OCI-M1 (cell line): ENCODE measurements at regions not wholly inside any gene's neighbourhood (a gene's known extent, or its start where the extent isn't known, plus 50 kb on each side); places are given as distances from the start of the nearest gene placed in this dataset.

ENCODE experiments used
- DNase-seq: peaks from one replicate; lab custom pipeline; 2025; lab: John Stamatoyannopoulos, UW

DNA sequence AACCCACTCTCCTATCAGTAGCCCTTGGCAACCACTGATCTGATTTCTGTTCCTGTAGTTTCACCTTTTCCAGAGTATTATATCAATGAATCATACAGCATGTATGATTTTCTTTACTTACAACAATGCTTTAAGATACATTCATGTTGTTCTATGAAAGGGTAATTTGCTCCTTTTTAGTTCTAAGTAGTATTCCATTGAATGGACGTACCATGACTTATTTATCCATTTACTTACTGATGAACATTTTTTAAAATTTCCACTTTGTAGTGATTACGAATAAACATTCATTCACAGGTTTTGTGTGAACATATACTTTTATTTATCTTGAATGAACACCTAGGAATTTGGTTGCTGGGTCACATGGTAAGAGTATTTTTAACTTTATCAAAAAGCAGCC, 620.8 kb downstream of the HTR1A start:
- DNase-seq = no peak

DNA sequence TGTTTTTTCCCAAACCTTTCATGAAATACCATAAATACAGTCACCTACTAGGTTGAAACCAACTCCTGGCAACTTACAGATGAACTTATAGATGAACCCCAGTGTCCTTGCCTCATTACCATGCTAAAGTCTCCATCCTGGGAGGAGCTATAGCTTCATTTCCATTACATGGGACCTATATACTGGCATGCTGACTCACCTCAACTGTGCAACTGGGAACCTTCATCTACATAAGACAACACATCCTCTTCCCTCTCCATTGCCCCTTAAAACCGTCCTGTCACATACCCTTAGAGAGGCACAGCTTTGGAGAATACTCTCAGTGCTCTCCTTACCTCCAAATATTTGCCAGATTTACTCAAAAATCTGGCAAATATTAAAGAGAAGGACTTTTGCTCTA, 638.3 kb downstream of the HTR1A start:
- DNase-seq = no peak

GRCh38 chr5:63314551-63314950, 647.7 kb downstream of the HTR1A start:
- DNase-seq = no peak

DNA sequence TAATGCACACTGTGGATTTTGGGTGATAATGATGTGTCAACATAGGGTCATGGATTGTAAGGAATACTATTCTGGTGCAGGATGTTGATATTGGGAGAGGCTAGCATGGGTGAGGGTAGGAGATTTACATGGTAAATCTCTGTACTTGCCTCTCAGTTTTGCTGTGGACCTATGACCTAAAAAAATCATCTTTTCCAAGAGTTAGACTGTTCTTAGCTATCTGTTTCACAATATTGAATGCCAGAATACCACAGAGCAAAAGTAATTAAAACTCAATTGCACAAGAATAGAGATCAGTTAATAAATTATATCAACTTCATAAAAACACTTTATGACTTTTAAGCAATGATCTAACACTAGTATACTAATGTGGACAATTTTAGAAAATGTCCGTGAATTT, 651.6 kb downstream of the HTR1A start:
- DNase-seq = no peak

- no peak for DNase-seq
Measured at GRCh38 chr5:63306909-63307308, 655.3 kb downstream of the HTR1A start.

DNA sequence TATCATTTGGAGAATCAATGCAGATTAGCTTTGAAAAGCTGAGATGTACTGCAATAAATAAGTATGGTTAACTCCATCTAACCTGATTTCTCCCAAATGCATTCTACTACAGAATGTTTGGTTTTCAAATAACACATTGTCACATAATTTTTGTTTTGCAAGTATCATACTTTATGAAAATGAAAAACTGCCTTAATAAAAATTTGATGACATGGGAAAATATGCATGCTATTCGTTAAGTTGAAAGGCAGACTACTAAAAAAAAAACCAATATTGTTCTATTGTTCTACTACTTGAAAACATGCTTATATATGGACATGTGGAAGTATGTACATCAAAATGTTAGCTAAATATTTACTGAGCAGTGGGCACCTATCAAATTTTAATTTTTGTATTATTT, 668.9 kb downstream of the HTR1A start:
- no peak for DNase-seq

DNA sequence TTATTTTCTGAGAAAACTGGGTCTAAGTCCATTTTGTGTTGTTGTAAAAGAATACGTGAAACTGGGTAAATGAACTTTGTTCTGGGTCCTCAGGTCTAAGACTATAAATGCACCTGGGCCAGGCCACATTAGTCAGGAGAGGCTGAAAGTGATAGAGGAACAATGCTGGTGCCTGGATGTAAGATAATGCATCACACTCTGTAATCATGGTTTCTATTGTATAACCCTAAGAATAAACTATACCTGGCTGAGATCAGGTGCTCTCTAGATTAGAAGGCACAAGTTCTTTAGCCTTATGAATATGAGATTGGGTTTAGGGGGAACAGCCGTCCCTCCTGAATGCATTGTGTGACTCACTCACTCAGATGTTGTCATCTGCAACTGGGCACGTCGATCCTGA, 675.5 kb downstream of the HTR1A start:
- DNase-seq = no peak

DNA sequence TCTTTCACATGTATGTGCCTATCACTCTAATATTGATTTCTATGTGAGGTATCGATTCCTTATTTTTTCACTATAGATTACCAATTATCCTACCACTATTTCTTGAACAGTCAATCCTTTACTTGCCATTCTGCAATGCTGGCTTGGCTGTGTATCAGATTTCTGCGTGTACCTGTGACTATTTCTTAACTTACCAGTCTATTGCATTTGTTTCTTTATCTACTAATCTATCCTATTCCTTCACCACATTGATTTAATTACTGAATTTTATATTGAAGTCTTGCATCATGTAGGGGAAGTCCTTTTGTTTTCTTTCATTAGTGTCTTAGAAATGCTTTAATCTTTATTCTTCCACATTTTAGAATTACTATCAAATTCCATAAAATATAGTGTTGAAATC, 684.8 kb downstream of the LRRC70 start:
- no peak for DNase-seq

DNA sequence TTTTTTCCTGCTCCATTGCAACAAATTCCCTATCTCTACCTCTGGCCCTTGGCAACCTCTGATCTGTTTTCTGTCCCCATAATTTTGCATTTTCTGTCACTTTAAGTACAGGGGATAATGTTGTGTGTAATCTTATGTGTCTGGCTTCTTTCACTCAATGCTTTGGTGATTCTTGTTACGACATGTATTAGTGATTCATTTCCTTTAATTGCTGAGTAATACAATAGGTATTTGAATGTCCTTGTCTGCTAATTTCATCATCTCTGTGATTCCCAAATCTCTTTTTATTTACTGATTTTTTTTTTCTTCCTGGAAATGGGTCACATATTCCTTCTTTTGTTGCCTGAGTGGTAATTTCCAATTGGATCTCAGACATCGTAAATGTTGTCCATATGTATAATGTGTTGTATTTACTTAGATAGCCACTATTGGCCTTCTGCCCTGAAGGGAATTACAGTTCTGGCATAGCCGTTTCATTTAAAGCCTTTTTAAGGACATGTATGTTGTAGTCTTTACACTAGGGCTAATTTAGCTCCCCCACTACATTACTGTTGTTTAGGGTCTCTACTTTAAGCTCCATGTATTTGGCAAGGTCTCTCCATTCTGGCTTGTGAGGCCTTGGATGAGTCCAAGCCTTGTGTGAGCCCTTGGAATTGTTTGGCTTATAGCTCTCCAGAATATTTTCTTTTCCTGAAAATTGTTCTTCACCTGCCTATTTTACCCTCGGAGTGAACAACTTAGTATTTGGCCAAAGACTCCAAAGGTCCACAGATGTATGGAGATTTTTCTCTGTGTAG, 683.8 kb downstream of the LRRC70 start:
- no peak for DNase-seq

DNA sequence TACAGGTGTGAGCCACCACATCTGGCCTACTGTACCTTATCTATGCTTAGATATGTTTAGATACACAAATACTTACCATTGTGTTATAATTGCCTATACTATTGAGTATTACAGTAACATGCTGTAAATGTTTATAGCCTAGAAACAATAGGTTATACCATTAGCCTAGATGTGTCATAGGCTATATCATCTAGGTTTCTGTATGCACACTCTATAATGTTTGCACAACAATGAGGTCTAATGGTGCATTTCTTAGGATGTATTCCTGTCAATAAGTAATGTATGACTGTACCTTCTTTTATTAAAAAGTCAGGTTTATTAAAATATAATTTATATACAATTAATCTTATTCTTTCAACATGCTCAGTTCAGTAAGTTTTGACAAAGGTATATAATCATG, 683.1 kb downstream of the LRRC70 start:
- no peak for DNase-seq

- DNase-seq = no peak
Measured at GRCh38 chr5:63255594-63255993, 677.0 kb downstream of the LRRC70 start.

GRCh38 chr5:63250939-63251338, 672.3 kb downstream of the LRRC70 start:
- no peak for DNase-seq

GRCh38 chr5:63249960-63250359, 671.3 kb downstream of the LRRC70 start:
- DNase-seq = no peak

DNA sequence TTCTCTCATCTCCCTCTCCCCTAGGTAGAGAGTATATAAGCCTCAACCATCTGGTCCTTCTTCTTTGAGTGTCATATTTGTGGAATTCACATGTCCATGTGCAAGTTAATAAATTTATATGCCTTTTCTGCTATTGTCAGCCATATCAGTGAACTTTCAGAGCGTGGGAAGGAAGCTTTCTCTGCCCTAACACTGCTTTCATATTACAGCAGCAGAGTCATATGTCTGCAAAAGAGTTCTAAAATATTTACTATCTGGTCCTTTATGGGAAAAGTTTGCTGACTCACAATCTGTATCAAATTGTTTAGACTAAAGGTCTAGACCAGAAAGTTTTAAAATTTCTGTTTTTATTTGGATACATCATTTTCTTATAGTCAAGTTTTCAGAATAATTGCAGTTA, 669.0 kb downstream of the LRRC70 start:
- DNase-seq = no peak

- no peak for DNase-seq
Measured at GRCh38 chr5:63245271-63245670, 666.7 kb downstream of the LRRC70 start.

GRCh38 chr5:63240063-63240755, 661.6 kb downstream of the LRRC70 start:
- DNase-seq = no peak

GRCh38 chr5:63233911-63234310, 655.3 kb downstream of the LRRC70 start:
- no peak for DNase-seq

DNA sequence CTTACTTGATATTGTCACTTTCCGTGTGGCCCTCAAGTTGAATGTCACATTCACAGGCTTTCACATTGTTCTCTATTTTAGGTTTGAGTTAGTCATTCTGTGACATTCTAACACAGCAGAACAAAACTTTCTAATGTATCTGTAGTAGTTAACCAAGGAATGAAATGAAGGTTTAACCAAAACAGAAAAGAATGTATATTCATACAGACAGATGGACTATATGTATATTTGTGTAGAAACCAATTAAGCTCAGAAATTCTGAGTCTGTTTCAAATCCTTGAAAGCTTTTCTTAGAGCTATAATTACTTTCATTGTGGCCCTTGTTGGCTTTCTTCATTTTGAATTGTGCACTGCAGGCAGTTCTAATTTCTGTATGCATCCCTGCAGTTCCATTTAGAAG, 654.7 kb downstream of the LRRC70 start:
- DNase-seq = no peak

- no peak for DNase-seq
Measured at GRCh38 chr5:63230754-63231153, 652.1 kb downstream of the LRRC70 start.

DNA sequence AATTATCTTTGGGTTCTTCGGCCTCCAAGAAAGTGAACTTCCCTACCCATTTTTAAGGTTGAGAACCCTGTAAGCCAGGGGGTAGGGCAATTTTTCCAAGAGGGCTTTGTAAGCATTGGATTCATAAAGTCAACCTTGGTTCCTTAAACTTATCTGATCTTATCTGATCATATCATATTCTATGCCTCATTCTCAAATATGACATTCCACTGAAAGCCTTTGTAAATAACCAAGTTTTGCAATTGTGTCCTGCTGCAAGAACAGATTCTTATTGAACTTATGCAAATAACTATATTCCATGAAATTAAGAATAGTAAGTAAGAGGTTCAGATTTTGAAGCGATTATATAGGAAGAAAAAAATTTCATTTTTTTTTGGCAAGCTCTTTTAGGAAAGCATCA, 649.5 kb downstream of the LRRC70 start:
- no peak for DNase-seq

DNA sequence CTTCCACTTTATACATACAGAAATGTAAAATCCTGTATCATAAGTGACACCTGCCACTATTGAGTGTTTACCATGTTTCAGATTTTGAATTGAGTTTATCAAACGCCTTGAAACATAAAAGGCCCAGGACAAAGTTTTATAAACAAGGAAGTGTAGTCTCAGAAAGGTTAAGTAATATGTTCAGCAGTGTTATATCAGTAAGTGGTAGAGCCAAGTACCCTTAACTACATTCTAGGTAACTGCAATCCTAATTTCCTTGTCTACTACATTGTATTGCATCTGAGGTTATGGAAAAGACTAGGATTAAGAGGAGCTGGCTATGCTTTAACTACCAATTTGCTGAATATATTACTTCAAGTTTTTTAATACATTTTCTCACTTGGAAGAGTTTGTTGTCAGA, 641.6 kb downstream of the LRRC70 start:
- no peak for DNase-seq

- DNase-seq = no peak
Measured at GRCh38 chr5:63217422-63217821, 638.8 kb downstream of the LRRC70 start.

GRCh38 chr5:63213256-63213655, 634.6 kb downstream of the LRRC70 start:
- no peak for DNase-seq
